GM19397 (cell line): ENCODE measurements at regions not wholly inside any gene's neighbourhood (a gene's known extent, or its start where the extent isn't known, plus 50 kb on each side); places are given as distances from the start of the nearest gene placed in this dataset.

ENCODE experiments used
- ATAC-seq: cut with Tn5 transposase; IDR thresholded peaks from one replicate; pipeline ENCODE4 v1.9.1; 2021; ENCODE audit warnings: mild to moderate bottlenecking, moderate library complexity; ENCODE audit not compliant: unreplicated experiment

DNA sequence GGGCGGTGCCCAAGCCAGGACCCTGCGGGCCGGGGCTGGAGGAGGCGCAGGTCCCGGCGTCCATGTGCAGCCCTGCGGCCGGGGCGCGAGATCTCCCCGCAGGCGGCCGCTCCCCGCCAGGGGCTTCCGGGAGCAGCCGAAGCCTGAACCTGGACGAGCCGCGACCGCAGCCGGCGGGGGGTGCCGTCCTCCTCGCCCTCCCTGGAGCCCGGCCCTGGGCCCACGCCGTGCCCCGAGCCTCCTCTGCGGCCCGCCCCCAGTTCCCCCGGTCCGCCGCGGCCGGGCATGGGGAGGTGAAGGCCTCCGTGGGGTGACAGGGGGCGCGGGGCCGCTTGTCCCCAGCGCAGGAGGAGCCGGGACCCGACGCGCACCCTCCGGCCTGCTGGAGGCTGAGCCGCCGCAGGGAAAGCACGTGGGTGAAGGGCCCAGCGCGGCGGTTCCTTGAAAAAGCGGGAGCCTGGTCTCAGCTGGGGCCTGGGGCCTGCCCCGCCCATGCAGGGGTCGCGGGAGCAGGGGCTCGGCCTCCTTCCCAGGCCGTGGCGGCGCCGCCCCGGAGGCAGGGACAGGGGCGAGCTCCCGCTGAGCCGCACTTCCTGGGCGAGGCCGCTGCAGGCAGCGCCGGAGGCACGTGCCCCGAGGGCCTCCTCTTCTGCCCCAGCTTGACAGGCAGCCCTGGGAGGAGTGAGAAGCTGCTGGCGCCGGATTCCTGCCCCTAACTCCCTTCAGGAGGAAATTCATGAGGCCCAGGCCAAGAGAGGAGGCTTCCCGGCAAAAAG is 55.6 kb upstream of the PPP2R5C start:
- ATAC-seq: no peak

DNA sequence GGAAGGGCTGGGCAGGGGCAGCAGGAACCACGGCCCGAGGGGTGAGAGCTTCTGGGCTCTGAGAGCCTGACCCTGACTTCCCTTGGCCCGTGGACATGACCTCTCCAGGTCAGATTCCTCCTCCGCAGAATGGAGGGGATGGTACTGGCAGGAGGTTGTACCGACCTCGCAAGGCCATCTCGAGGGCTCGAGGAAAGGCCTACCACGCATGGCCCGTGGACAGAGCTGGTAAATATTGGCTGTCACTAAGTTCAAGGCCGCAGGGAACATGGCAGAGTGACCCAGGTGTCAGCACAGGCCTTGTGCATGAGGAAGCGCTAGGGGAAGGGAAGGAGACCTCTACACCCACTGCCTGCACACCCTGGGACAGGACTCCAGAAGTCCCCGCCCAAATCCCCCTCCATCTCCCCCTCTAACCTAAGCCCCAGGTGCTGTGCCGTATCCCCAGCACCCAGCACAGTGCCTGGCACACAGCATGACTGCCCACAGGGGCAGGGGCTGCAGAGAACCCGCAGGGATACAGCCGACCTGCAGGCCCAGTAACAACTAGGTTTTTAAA is 54.9 kb upstream of the PPP2R5C start:
- no peak for ATAC-seq

DNA sequence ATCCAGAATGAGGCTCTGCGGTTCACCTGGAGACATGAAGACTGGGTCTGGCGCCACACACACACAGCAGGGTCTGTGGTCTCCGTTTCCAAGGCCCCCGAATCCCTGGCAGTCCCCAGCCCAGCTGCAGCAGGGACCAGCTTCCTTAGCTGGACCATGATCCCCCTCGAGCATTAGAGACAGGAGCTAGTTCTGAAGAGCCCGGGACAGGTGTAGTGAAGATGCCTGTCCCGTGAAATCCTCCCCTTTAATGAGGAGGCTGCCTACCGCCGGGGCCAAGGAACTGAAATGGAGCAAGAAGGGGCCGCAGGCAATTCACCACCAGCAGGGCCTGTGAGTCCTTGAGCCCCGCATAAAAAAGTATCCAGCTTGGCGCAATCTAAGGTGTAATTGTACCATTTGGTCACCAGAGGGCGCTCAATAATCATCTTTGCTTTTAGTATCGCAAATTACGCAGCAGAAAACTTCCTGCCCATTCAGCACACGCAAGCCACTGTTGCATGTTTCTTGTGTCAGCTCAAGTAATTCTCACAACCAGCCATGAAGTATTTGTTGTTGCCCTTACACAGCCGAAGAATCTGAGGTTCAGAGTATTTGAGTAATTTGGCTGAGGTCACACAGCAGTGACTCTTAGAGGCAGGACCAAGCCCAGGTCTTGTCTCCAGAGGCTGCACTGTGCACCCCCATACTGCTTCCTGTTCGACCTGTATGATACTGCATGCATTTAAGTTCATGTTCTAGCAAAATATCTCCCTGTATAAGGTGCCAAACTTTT is 54.3 kb upstream of the PPP2R5C start:
- ATAC-seq: no peak

DNA sequence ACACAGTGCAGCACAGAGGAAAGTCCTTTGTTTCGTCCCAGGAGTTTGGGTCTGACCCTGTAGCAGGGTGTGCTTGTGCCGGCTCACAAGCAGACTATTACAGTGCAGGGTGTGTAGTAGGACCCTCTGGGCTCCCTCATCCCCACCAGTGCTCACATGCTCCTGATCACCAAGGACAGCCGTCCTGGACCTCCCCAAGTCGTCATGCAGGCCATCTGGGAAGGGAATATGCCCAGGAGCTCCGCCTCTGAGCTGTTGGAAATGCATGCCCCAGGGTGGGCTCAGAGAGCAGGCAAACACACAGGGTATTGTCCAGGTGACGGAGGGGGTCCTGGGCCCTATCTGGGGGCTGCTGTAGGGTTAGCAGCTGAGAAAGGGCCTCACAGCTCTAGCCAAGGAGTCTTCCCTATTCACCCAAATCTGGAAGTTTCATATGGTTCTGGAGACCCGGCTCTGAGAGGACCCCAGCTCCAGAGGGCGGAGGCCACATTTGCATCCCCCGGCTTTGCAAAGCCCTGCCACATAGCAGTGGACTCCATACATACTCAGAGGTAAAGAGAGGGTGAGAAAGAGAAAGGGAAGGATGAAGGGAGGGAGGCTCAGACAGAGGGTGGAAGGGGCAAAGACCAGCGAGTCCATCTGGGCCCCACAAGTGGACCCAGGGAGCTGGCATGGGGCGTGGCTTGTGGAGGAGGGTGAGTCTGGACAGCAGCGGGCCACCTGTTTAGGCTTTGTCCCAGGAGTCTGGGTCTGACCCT is 53.5 kb upstream of the PPP2R5C start:
- no peak for ATAC-seq

DNA sequence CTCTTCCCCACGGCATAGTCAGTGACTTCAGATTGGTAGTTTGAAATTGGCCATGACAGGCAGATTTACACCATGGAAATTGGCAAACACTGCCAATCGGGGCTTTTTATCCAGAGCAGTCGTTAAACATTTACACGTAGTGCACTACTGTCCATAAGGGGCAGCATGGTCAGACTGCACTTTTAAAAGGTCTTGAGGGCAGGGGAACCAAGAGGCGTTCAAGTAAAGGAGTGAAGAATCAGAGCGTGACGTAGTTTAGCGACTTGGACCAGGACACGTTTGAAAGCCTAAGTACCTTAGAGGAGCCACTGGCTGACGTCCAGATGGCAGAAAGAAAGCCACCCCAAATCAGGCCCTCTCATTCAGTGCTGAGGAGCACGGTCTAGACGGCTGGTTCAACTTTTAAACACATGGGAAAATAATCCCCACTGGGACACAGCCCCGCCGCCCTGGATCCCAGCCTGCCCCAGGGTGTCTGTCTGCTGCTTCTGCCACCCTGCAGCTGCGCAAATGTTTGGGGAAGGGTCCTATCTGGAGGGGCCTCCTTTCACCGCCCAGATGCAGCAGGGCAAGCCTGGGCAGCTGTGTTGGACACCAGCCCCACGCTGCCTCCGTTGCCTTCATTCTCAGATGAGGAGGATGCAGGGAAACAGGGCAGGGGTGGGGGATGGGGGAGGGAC is 52.5 kb upstream of the PPP2R5C start:
- no peak for ATAC-seq

DNA sequence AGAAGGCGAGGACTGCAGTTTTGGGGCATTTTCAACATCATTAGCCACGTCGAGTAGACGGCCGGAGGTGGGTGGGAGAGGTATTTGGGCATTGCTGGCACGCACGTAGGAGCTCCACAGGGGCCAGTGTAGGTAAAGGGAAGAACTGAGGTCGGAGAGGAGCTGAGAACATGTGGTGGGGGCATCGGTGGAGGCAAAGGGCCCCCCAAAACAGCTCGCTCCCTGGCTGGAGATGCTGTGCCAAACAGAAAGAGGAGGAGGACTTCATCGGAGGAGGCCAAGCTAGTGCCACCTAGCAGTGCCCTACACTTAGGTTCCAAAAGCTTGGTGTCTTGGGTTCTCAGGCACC is 52.0 kb upstream of the PPP2R5C start:
- no peak for ATAC-seq

DNA sequence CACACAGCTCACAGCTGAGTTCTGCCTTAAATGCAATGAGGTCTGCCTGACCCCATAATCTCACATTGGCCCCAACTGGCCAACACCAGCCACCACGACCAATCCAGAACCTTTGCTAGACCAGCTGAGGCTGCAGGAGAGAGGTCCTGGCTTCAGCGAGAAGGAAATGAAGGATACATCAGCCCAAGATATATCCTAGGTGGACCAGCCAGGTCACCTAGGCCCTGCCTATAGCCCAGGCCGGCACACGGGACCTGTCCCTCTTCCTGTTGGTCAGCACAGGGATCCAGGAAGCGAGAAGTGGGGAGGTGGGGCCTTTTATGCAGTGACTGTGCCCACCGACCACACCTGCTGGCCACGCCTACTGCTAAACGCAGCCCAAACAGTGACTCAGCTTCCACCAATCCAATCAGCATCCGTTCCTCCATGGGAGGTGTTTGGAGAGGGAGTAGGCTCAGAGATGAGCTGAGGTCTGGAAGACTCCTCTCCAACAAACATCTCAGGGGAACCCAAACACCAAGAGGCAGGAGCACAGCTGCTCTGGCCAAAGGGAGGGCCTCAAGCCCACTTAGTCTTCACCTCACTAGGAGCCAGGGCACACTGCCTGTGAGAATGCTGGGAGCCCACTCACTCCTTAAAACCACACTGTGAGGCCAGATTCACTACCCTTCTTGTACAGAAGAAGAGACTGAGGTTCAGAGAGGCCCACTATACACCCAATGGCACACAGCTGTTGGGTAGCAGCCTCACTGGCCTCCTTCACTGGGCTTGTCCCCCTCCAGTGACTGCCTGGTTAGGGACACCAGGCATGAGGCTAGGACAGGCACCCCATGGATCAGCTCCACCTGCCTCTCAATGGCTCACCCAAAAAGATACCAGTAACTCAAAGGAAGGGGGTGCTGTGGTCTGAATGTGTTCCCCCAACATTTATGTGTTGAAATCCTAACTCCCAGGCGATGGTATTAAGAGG is 51.3 kb upstream of the PPP2R5C start:
- ATAC-seq: no peak

DNA sequence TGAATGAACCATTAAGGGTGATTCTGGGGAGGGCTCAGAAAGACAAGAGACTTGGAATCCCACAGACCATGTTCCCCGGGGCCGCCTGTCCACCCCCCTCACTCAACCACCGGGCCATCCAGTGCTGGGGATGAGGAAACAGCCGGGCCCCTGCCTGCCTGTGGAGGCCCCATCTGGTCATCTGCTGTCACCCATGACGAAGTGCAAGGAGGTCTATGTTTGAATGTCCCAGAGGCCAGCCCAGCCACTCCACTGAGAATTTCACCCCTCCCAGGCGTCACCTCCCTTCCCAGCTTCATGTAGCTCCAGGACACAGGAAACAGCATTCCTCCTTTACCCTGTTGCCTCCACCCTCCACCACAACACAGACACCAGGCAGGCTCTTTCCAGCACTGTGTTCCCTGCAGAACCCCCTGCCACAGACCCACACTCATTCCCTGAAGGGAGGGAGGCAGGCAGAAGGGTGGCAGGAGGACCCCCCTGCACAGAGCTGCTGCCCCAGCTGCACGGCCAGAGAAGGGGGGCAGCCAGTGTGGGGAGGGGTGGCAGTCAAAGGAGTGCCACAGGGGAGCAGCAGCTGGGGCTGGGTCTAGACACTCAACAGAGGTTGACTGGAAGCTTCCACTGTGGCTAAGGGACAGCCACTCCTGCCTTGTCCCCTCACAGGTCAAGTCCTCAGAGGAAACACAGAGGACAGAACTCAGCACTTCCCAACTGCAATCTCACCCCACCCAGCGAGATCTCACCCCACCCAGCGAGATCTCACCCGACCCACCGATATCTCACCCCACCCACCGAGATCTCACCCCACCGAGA is 50.3 kb upstream of the PPP2R5C start:
- no peak for ATAC-seq
